HL-60 (cell line): ENCODE measurements at regions not wholly inside any gene's neighbourhood (a gene's known extent, or its start where the extent isn't known, plus 50 kb on each side); places are given as distances from the start of the nearest gene placed in this dataset.

ENCODE experiments used
- CTCF ChIP-seq: IDR thresholded peaks from one replicate; pipeline ENCODE4 v1.5.1; 2011; ENCODE audit warnings: low read length, control low read depth, inconsistent platforms; ENCODE audit not compliant: insufficient read depth
- GABPA ChIP-seq: IDR thresholded peaks from 2 replicates; pipeline ENCODE4 v1.6.1; 2012; ENCODE audit warnings: low read depth
- POLR2AphosphoS5 ChIP-seq: IDR thresholded peaks from 2 replicates; pipeline ENCODE4 v1.6.1; 2012; ENCODE audit warnings: low read depth
- SPI1 ChIP-seq: IDR thresholded peaks from 2 replicates; pipeline ENCODE4 v1.6.1; 2012; ENCODE audit warnings: low read depth, mild to moderate bottlenecking, borderline replicate concordance

GRCh38 chr12:90216020-90216552, 507.4 kb upstream of the ATP2B1 start:
- TF ChIP-seq CTCF: no peak
- TF ChIP-seq POLR2AphosphoS5: no peak
- no peak for TF ChIP-seq SPI1
- no peak for TF ChIP-seq GABPA
